ENCODE measurements at regions not wholly inside any gene's neighbourhood (a gene's known extent, or its start where the extent isn't known, plus 50 kb on each side); places are given as distances from the start of the nearest gene placed in this dataset.

DNA sequence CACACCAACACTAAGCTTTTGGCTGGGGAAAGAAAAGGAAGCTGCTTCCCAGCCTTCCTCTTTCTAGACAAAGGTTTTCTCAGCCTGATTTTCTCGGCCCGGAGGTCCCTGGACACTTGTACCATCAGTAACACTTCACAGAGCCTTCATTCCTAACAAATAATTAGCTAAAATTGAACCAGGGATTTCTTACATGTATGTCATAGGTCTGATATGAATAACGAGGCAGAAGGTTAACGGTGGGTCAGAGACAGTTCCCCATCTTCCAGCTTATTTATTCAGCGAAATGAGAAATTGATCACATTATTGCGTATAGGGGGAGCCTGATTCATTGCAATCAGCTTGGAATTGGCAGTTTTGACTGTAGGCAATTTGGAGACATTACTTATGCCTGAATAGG, 142.5 kb downstream of the SALL1 start:
- peaks cover 27% of the 10 kb centered on the region for H3K9me3 Mint-ChIP-seq
- peaks cover 4% of the 10 kb centered on the region for H3K4me1 Mint-ChIP-seq
- ATAC-seq: no peak
- POLR2A ChIA-PET: no interaction called here
- DNase-seq (ENCODE audit: low spot score): no peak
- H3K27me3 Mint-ChIP-seq (ENCODE audit: low read depth): peaks cover 3% of the 10 kb centered on the region
- H3K27ac Mint-ChIP-seq: no peak overlapping the region
- H3K4me3 Mint-ChIP-seq: no peak overlapping the region
- H3K36me3 Mint-ChIP-seq: peaks cover 3% of the 10 kb centered on the region
- CTCF ChIA-PET: no interaction called here
- TF ChIP-seq, protein P1, sequence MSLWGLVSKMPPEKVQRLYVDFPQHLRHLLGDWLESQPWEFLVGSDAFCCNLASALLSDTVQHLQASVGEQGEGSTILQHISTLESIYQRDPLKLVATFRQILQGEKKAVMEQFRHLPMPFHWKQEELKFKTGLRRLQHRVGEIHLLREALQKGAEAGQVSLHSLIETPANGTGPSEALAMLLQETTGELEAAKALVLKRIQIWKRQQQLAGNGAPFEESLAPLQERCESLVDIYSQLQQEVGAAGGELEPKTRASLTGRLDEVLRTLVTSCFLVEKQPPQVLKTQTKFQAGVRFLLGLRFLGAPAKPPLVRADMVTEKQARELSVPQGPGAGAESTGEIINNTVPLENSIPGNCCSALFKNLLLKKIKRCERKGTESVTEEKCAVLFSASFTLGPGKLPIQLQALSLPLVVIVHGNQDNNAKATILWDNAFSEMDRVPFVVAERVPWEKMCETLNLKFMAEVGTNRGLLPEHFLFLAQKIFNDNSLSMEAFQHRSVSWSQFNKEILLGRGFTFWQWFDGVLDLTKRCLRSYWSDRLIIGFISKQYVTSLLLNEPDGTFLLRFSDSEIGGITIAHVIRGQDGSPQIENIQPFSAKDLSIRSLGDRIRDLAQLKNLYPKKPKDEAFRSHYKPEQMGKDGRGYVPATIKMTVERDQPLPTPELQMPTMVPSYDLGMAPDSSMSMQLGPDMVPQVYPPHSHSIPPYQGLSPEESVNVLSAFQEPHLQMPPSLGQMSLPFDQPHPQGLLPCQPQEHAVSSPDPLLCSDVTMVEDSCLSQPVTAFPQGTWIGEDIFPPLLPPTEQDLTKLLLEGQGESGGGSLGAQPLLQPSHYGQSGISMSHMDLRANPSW (CRISPR knock-in tag; conservative IDR thresholded peaks at IDR 0.05; ENCODE audit: low read depth): no peak
- TF ChIP-seq AR (CRISPR knock-in tag; IDR thresholded peaks at IDR 0.05) (no peak), PREB (CRISPR knock-in tag; IDR thresholded peaks at IDR 0.05; ENCODE audit: borderline replicate concordance) (no peak), ZNF219 (CRISPR knock-in tag; IDR thresholded peaks at IDR 0.05; ENCODE audit: borderline replicate concordance) (no peak), ZNF138 (CRISPR knock-in tag; conservative IDR thresholded peaks at IDR 0.05) (no peak), ZNF512 (CRISPR knock-in tag; IDR thresholded peaks at IDR 0.05; ENCODE audit: borderline replicate concordance) (no peak), FOXP1 (CRISPR knock-in tag; IDR thresholded peaks at IDR 0.05; ENCODE audit: borderline replicate concordance) (no peak), USF1 (CRISPR knock-in tag; IDR thresholded peaks at IDR 0.05) (no peak), TEAD1 (CRISPR knock-in tag; IDR thresholded peaks at IDR 0.05) (no peak), NR2C2 (CRISPR knock-in tag; IDR thresholded peaks at IDR 0.05) (no peak)
- TF ChIP-seq, protein P2, sequence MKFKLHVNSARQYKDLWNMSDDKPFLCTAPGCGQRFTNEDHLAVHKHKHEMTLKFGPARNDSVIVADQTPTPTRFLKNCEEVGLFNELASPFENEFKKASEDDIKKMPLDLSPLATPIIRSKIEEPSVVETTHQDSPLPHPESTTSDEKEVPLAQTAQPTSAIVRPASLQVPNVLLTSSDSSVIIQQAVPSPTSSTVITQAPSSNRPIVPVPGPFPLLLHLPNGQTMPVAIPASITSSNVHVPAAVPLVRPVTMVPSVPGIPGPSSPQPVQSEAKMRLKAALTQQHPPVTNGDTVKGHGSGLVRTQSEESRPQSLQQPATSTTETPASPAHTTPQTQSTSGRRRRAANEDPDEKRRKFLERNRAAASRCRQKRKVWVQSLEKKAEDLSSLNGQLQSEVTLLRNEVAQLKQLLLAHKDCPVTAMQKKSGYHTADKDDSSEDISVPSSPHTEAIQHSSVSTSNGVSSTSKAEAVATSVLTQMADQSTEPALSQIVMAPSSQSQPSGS (CRISPR knock-in tag; IDR thresholded peaks at IDR 0.05; ENCODE audit: borderline replicate concordance, low read depth): no peak
- TF ChIP-seq, protein P3, sequence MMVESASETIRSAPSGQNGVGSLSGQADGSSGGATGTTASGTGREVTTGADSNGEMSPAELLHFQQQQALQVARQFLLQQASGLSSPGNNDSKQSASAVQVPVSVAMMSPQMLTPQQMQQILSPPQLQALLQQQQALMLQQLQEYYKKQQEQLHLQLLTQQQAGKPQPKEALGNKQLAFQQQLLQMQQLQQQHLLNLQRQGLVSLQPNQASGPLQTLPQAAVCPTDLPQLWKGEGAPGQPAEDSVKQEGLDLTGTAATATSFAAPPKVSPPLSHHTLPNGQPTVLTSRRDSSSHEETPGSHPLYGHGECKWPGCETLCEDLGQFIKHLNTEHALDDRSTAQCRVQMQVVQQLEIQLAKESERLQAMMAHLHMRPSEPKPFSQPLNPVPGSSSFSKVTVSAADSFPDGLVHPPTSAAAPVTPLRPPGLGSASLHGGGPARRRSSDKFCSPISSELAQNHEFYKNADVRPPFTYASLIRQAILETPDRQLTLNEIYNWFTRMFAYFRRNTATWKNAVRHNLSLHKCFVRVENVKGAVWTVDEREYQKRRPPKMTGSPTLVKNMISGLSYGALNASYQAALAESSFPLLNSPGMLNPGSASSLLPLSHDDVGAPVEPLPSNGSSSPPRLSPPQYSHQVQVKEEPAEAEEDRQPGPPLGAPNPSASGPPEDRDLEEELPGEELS (CRISPR knock-in tag; IDR thresholded peaks at IDR 0.05): no peak
- TF ChIP-seq, protein P4, sequence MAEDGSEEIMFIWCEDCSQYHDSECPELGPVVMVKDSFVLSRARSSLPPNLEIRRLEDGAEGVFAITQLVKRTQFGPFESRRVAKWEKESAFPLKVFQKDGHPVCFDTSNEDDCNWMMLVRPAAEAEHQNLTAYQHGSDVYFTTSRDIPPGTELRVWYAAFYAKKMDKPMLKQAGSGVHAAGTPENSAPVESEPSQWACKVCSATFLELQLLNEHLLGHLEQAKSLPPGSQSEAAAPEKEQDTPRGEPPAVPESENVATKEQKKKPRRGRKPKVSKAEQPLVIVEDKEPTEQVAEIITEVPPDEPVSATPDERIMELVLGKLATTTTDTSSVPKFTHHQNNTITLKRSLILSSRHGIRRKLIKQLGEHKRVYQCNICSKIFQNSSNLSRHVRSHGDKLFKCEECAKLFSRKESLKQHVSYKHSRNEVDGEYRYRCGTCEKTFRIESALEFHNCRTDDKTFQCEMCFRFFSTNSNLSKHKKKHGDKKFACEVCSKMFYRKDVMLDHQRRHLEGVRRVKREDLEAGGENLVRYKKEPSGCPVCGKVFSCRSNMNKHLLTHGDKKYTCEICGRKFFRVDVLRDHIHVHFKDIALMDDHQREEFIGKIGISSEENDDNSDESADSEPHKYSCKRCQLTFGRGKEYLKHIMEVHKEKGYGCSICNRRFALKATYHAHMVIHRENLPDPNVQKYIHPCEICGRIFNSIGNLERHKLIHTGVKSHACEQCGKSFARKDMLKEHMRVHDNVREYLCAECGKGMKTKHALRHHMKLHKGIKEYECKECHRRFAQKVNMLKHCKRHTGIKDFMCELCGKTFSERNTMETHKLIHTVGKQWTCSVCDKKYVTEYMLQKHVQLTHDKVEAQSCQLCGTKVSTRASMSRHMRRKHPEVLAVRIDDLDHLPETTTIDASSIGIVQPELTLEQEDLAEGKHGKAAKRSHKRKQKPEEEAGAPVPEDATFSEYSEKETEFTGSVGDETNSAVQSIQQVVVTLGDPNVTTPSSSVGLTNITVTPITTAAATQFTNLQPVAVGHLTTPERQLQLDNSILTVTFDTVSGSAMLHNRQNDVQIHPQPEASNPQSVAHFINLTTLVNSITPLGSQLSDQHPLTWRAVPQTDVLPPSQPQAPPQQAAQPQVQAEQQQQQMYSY (CRISPR knock-in tag; IDR thresholded peaks at IDR 0.05): no peak
- TF ChIP-seq, protein P5, sequence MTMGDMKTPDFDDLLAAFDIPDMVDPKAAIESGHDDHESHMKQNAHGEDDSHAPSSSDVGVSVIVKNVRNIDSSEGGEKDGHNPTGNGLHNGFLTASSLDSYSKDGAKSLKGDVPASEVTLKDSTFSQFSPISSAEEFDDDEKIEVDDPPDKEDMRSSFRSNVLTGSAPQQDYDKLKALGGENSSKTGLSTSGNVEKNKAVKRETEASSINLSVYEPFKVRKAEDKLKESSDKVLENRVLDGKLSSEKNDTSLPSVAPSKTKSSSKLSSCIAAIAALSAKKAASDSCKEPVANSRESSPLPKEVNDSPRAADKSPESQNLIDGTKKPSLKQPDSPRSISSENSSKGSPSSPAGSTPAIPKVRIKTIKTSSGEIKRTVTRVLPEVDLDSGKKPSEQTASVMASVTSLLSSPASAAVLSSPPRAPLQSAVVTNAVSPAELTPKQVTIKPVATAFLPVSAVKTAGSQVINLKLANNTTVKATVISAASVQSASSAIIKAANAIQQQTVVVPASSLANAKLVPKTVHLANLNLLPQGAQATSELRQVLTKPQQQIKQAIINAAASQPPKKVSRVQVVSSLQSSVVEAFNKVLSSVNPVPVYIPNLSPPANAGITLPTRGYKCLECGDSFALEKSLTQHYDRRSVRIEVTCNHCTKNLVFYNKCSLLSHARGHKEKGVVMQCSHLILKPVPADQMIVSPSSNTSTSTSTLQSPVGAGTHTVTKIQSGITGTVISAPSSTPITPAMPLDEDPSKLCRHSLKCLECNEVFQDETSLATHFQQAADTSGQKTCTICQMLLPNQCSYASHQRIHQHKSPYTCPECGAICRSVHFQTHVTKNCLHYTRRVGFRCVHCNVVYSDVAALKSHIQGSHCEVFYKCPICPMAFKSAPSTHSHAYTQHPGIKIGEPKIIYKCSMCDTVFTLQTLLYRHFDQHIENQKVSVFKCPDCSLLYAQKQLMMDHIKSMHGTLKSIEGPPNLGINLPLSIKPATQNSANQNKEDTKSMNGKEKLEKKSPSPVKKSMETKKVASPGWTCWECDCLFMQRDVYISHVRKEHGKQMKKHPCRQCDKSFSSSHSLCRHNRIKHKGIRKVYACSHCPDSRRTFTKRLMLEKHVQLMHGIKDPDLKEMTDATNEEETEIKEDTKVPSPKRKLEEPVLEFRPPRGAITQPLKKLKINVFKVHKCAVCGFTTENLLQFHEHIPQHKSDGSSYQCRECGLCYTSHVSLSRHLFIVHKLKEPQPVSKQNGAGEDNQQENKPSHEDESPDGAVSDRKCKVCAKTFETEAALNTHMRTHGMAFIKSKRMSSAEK (CRISPR knock-in tag; IDR thresholded peaks at IDR 0.05; ENCODE audit: borderline replicate concordance): no peak

Data from WTC11 (cell line).